C4-2B (cell line): ENCODE measurements at regions not wholly inside any gene's neighbourhood (a gene's known extent, or its start where the extent isn't known, plus 50 kb on each side); places are given as distances from the start of the nearest gene placed in this dataset.

Experiments used
- ZFX ChIP-seq: fragments of 450-650 bp; IDR thresholded peaks from 2 replicates; pipeline ENCODE4 v1.6.1; 2017
- TF ChIP-seq, protein P1 (sequence below): fragments of 450-650 bp; conservative IDR thresholded peaks from 2 replicates; pipeline ENCODE4 v1.5.1; 2017; ENCODE audit warnings: mild to moderate bottlenecking

DNA sequence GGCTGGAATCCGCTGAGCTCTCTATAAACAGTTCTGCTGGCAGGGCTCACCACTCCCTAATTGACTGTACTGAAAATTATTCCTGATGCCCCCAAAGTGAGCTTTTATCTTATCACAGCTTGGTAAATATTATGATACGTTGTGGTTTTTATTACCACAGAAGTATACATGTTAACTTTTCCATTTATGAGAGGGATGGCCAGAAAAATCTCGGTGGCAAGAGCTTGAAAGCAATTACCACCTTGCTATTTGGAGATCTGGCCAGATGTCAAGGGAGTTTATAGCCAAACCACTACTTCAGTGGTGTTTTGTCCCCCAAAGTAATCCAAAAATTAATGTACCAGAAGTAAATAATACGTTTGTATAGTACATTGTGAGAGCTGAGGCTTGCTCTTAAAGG is 75.4 kb upstream of the RCN1 start:
- TF ChIP-seq, protein P1, sequence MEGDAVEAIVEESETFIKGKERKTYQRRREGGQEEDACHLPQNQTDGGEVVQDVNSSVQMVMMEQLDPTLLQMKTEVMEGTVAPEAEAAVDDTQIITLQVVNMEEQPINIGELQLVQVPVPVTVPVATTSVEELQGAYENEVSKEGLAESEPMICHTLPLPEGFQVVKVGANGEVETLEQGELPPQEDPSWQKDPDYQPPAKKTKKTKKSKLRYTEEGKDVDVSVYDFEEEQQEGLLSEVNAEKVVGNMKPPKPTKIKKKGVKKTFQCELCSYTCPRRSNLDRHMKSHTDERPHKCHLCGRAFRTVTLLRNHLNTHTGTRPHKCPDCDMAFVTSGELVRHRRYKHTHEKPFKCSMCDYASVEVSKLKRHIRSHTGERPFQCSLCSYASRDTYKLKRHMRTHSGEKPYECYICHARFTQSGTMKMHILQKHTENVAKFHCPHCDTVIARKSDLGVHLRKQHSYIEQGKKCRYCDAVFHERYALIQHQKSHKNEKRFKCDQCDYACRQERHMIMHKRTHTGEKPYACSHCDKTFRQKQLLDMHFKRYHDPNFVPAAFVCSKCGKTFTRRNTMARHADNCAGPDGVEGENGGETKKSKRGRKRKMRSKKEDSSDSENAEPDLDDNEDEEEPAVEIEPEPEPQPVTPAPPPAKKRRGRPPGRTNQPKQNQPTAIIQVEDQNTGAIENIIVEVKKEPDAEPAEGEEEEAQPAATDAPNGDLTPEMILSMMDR: no peak
- no peak for TF ChIP-seq ZFX
